ACC112 (cell line): ENCODE measurements at regions not wholly inside any gene's neighbourhood (a gene's known extent, or its start where the extent isn't known, plus 50 kb on each side); places are given as distances from the start of the nearest gene placed in this dataset.
A peak's percentile ranks its signal among the peaks of the same experiment; 100 is the strongest.

Source experiments
- H2AFZ ChIP-seq: fragments of 200-600 bp; sonication (generic); one replicate; pipeline ENCODE4 v1.6.0; 2017; ENCODE audit warnings: antibody characterized with exemption, low read length; ENCODE audit not compliant: unreplicated experiment
- H3K27ac ChIP-seq: fragments of 200-600 bp; sonication (generic); 2 replicates; pipeline ENCODE4 v1.5.1; 2014; ENCODE audit warnings: low read depth, mild to moderate bottlenecking, antibody characterized with exemption, low read length, moderate library complexity
- H3K27me3 ChIP-seq: fragments of 200-600 bp; sonication (generic); 2 replicates; pipeline ENCODE4 v1.6.1; 2014; ENCODE audit warnings: mild to moderate bottlenecking, antibody characterized with exemption, low read length, moderate library complexity, mixed read lengths; ENCODE audit not compliant: insufficient read depth
- H3K36me3 ChIP-seq: fragments of 200-600 bp; sonication (generic); 2 replicates; pipeline ENCODE4 v1.6.1; 2016; ENCODE audit warnings: mild to moderate bottlenecking, antibody characterized with exemption, low read length, moderate library complexity, mixed read lengths; ENCODE audit not compliant: insufficient read depth
- H3K4me1 ChIP-seq: fragments of 200-600 bp; sonication (generic); one replicate; pipeline ENCODE4 v1.6.1; 2016; ENCODE audit warnings: low read length, mixed read lengths; ENCODE audit not compliant: insufficient read depth, unreplicated experiment, control insufficient read depth
- H3K4me3 ChIP-seq: fragments of 200-600 bp; sonication (generic); 2 replicates; pipeline ENCODE4 v1.5.1; 2014; ENCODE audit warnings: mild to moderate bottlenecking, low read depth, low read length
- H3K79me2 ChIP-seq: fragments of 200-600 bp; sonication (generic); one replicate; pipeline ENCODE4 v1.6.0; 2016; ENCODE audit warnings: low read length; ENCODE audit not compliant: control insufficient read depth, unreplicated experiment, insufficient read depth

GRCh38 chr21:38955495-38955894 lies 149.8 kb downstream of the ETS2 start:
- H3K27ac ChIP-seq, result no peak overlapping the region
- no peak overlapping the region for H3K4me3 ChIP-seq
- H3K36me3 ChIP-seq, result no peaks in the 10 kb centered on the region
- H3K27me3 ChIP-seq, result no peaks in the 10 kb centered on the region
- H2AFZ ChIP-seq, result no peak overlapping the region
- H3K4me1 ChIP-seq, result peaks cover 45% of the 10 kb centered on the region
- no peaks in the 10 kb centered on the region for H3K79me2 ChIP-seq

GRCh38 chr21:38954588-38955004 lies 148.9 kb downstream of the ETS2 start:
- H3K27me3 ChIP-seq, result no peaks in the 10 kb centered on the region
- no peaks in the 10 kb centered on the region for H3K79me2 ChIP-seq
- H3K4me1 ChIP-seq, result peaks cover 43% of the 10 kb centered on the region
- H2AFZ ChIP-seq, result no peak overlapping the region
- H3K4me3 ChIP-seq, result no peak overlapping the region
- H3K27ac ChIP-seq, result no peak overlapping the region
- no peaks in the 10 kb centered on the region for H3K36me3 ChIP-seq

- no peak overlapping the region for H3K4me3 ChIP-seq
- no peaks in the 10 kb centered on the region for H3K79me2 ChIP-seq
- H3K36me3 ChIP-seq, result no peaks in the 10 kb centered on the region
- H3K27ac ChIP-seq, result no peak overlapping the region
- no peaks in the 10 kb centered on the region for H3K27me3 ChIP-seq
- peaks cover 35% of the 10 kb centered on the region for H3K4me1 ChIP-seq
- H2AFZ ChIP-seq, result no peak overlapping the region
Measured at GRCh38 chr21:38953516-38953915, 147.8 kb downstream of the ETS2 start.

GRCh38 chr21:38952890-38953289 lies 147.2 kb downstream of the ETS2 start:
- Histone ChIP-seq H3K4me1 (peaks cover 39% of the 10 kb centered on the region), H2AFZ (no peak overlapping the region), H3K36me3 (no peaks in the 10 kb centered on the region), H3K27me3 (no peaks in the 10 kb centered on the region), H3K79me2 (no peaks in the 10 kb centered on the region), H3K4me3 (no peak overlapping the region), H3K27ac (no peak overlapping the region)

GRCh38 chr21:38951095-38951730 lies 145.5 kb downstream of the ETS2 start:
- Histone ChIP-seq H3K27ac (peak overlapping the region; percentile 18; the same call in 1 of the 2 replicates), H3K4me3 (no peak overlapping the region), H3K4me1 (peaks cover 30% of the 10 kb centered on the region), H3K27me3 (no peaks in the 10 kb centered on the region), H2AFZ (no peak overlapping the region), H3K36me3 (no peaks in the 10 kb centered on the region), H3K79me2 (no peaks in the 10 kb centered on the region)

- H3K4me3 ChIP-seq, result no peak overlapping the region
- no peak overlapping the region for H2AFZ ChIP-seq
- H3K4me1 ChIP-seq, result peaks cover 26% of the 10 kb centered on the region
- H3K79me2 ChIP-seq, result no peaks in the 10 kb centered on the region
- H3K27me3 ChIP-seq, result no peaks in the 10 kb centered on the region
- H3K36me3 ChIP-seq, result no peaks in the 10 kb centered on the region
- peak overlapping the region; percentile 18; the same call in 1 of the 2 replicates for H3K27ac ChIP-seq
Measured at GRCh38 chr21:38950435-38951094, 144.8 kb downstream of the ETS2 start.

- H3K36me3 ChIP-seq, result no peaks in the 10 kb centered on the region
- peaks cover 19% of the 10 kb centered on the region for H3K4me1 ChIP-seq
- no peak overlapping the region for H3K4me3 ChIP-seq
- H3K27ac ChIP-seq, result no peak overlapping the region
- H3K79me2 ChIP-seq, result no peaks in the 10 kb centered on the region
- H2AFZ ChIP-seq, result no peak overlapping the region
- no peaks in the 10 kb centered on the region for H3K27me3 ChIP-seq
Measured at GRCh38 chr21:38949070-38949380, 143.3 kb downstream of the ETS2 start.

- Histone ChIP-seq H3K27me3 (no peaks in the 10 kb centered on the region), H3K4me1 (peaks cover 19% of the 10 kb centered on the region), H3K27ac (no peak overlapping the region), H3K36me3 (no peaks in the 10 kb centered on the region), H3K79me2 (no peaks in the 10 kb centered on the region), H3K4me3 (no peak overlapping the region), H2AFZ (no peak overlapping the region)
Measured at GRCh38 chr21:38948377-38949069, 142.8 kb downstream of the ETS2 start.

- Histone ChIP-seq H3K4me1 (peaks cover 13% of the 10 kb centered on the region), H3K27me3 (no peaks in the 10 kb centered on the region), H3K36me3 (no peaks in the 10 kb centered on the region), H3K27ac (no peak overlapping the region), H2AFZ (no peak overlapping the region), H3K4me3 (no peak overlapping the region), H3K79me2 (no peaks in the 10 kb centered on the region)
Measured at GRCh38 chr21:38945545-38946245, 140.0 kb downstream of the ETS2 start.

- no peaks in the 10 kb centered on the region for H3K27me3 ChIP-seq
- H2AFZ ChIP-seq, result no peak overlapping the region
- peaks cover 9% of the 10 kb centered on the region for H3K4me1 ChIP-seq
- no peak overlapping the region for H3K4me3 ChIP-seq
- H3K36me3 ChIP-seq, result no peaks in the 10 kb centered on the region
- H3K79me2 ChIP-seq, result no peaks in the 10 kb centered on the region
- H3K27ac ChIP-seq, result no peak overlapping the region
Measured at GRCh38 chr21:38944903-38945302, 139.2 kb downstream of the ETS2 start.
